Neural progenitor cell (in vitro differentiated cells): ENCODE measurements at regions not wholly inside any gene's neighbourhood (a gene's known extent, or its start where the extent isn't known, plus 50 kb on each side); places are given as distances from the start of the nearest gene placed in this dataset.

Source experiments
- DNase-seq: peaks from one replicate; pipeline ENCODE4 v3.0.0-alpha.2; 2016; ENCODE audit warnings: low spot score
- H2AFZ ChIP-seq: fragments of 200-600 bp; sonication (generic); replicated peaks from 2 replicates; pipeline ENCODE4 v1.6.1; 2016; ENCODE audit warnings: antibody characterized with exemption
- H3F3A ChIP-seq: fragments of 200-600 bp; sonication (generic); 2 replicates; pipeline ENCODE4 v1.6.1; 2016; ENCODE audit warnings: antibody characterized with exemption, low read depth
- H3K27ac ChIP-seq: fragments of 200-600 bp; sonication (generic); 2 replicates; pipeline ENCODE4 v1.5.1; 2016; ENCODE audit warnings: mild to moderate bottlenecking
- H3K27me3 ChIP-seq: fragments of 200-600 bp; sonication (generic); 2 replicates; pipeline ENCODE4 v1.6.1; 2016; ENCODE audit warnings: mild to moderate bottlenecking, moderate library complexity
- H3K36me3 ChIP-seq: fragments of 200-600 bp; sonication (generic); 2 replicates; pipeline ENCODE4 v1.5.1; 2016
- H3K4me1 ChIP-seq: fragments of 200-600 bp; sonication (generic); 2 replicates; pipeline ENCODE4 v1.6.1; 2016; ENCODE audit warnings: mixed run types
- H3K4me2 ChIP-seq: fragments of 200-600 bp; sonication (generic); 2 replicates; pipeline ENCODE4 v1.6.1; 2016
- H3K4me3 ChIP-seq: fragments of 200-600 bp; sonication (generic); 2 replicates; pipeline ENCODE4 v1.5.1; 2016
- H3K79me2 ChIP-seq: fragments of 200-600 bp; sonication (generic); 2 replicates; pipeline ENCODE4 v1.6.1; 2016; ENCODE audit warnings: low read depth
- H3K9ac ChIP-seq: fragments of 200-600 bp; sonication (generic); 2 replicates; pipeline ENCODE4 v1.6.1; 2016
- H3K9me3 ChIP-seq: fragments of 200-600 bp; sonication (generic); 2 replicates; pipeline ENCODE4 v1.5.1; 2016; ENCODE audit warnings: low read depth
- H4K20me1 ChIP-seq: fragments of 200-600 bp; sonication (generic); 2 replicates; pipeline ENCODE4 v1.6.1; 2016; ENCODE audit warnings: low read depth
- H3K27ac Mint-ChIP-seq: 3 replicates; pipeline ENCODE4 v1.8.0; 2021; ENCODE audit warnings: mixed read lengths
- H3K27me3 Mint-ChIP-seq: 2 replicates; pipeline ENCODE4 v1.8.0; 2022; ENCODE audit warnings: low read depth, mild to moderate bottlenecking, inconsistent platforms, moderate library complexity, mixed read lengths; ENCODE audit not compliant: insufficient read depth
- H3K36me3 Mint-ChIP-seq: 3 replicates; pipeline ENCODE4 v1.8.0; 2021; ENCODE audit warnings: mixed read lengths
- H3K4me1 Mint-ChIP-seq: 3 replicates; pipeline ENCODE4 v1.8.0; 2021; ENCODE audit warnings: mixed read lengths
- H3K4me3 Mint-ChIP-seq: 3 replicates; pipeline ENCODE4 v1.8.0; 2021; ENCODE audit warnings: mild to moderate bottlenecking, moderate library complexity, mixed read lengths
- H3K9me3 Mint-ChIP-seq: 3 replicates; pipeline ENCODE4 v1.8.0; 2020; ENCODE audit warnings: mixed read lengths
- EZH2 ChIP-seq: fragments of 200-600 bp; sonication (generic); IDR thresholded peaks from 2 replicates; pipeline ENCODE4 v1.6.1; 2017; ENCODE audit warnings: antibody characterized with exemption, mild to moderate bottlenecking, moderate library complexity
- EZH2phosphoT487 ChIP-seq: fragments of 200-600 bp; sonication (generic); IDR thresholded peaks from 2 replicates; pipeline ENCODE4 v1.6.1; 2017; ENCODE audit warnings: antibody characterized with exemption
- TF ChIP-seq, protein P1 (sequence below): fragments of 200-600 bp; sonication (generic); IDR thresholded peaks from 2 replicates; pipeline ENCODE4 v1.5.1; 2017; ENCODE audit warnings: antibody characterized with exemption, mild to moderate bottlenecking

DNA sequence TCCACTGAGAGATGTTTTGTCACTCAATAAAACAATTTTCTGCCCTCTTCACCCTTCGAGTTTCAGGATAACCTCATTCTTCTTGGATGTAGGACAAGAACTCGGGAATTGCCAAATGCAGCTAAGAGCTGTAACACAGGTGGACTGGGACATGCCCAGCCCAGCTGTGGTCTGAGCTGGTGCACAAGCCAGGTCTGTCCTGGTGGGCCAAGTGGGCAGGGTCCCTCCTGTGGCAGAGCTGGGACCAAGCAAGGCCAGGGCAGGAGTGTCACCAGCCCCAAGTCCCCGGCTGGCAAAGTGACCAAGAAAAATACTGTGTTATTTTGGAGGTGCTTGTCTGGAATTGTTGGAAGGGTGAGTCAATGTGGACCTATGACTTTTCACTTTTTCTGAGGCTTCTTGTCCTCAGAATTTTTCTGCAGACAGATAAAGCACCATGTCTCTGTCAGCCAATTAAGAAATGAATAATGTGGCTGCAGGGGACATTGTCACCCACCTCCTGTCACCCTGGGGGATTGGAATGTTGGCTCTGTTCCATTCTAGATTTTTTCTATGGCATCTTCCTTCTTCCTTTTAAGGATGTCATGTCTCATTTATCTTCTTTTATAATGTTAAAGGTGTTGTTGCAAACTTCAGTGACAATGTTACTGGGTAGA lies 645.2 kb upstream of the EPHA6 start:
- no peaks in the 10 kb centered on the region for H3K36me3 ChIP-seq
- no peaks in the 10 kb centered on the region for H3K36me3 Mint-ChIP-seq
- no peaks in the 10 kb centered on the region for H4K20me1 ChIP-seq
- no peaks in the 10 kb centered on the region for H3K27me3 ChIP-seq
- no peak overlapping the region for H3K9ac ChIP-seq
- no peak overlapping the region for H3K27ac ChIP-seq
- no peak overlapping the region for H3K4me3 Mint-ChIP-seq
- DNase-seq = no peak
- H3K4me1 Mint-ChIP-seq = no peaks in the 10 kb centered on the region
- H3K4me3 ChIP-seq = no peak overlapping the region
- no peaks in the 10 kb centered on the region for H3K4me1 ChIP-seq
- TF ChIP-seq EZH2phosphoT487 = no peak
- no peak for TF ChIP-seq EZH2
- TF ChIP-seq, protein P1, sequence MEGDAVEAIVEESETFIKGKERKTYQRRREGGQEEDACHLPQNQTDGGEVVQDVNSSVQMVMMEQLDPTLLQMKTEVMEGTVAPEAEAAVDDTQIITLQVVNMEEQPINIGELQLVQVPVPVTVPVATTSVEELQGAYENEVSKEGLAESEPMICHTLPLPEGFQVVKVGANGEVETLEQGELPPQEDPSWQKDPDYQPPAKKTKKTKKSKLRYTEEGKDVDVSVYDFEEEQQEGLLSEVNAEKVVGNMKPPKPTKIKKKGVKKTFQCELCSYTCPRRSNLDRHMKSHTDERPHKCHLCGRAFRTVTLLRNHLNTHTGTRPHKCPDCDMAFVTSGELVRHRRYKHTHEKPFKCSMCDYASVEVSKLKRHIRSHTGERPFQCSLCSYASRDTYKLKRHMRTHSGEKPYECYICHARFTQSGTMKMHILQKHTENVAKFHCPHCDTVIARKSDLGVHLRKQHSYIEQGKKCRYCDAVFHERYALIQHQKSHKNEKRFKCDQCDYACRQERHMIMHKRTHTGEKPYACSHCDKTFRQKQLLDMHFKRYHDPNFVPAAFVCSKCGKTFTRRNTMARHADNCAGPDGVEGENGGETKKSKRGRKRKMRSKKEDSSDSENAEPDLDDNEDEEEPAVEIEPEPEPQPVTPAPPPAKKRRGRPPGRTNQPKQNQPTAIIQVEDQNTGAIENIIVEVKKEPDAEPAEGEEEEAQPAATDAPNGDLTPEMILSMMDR = no peak
- H3K9me3 ChIP-seq = peaks cover 9% of the 10 kb centered on the region
- H3F3A ChIP-seq = no peaks in the 10 kb centered on the region
- no peaks in the 10 kb centered on the region for H3K79me2 ChIP-seq
- H3K27ac Mint-ChIP-seq = no peak overlapping the region
- H3K4me2 ChIP-seq = no peak overlapping the region
- H2AFZ ChIP-seq = no peak overlapping the region
- peaks cover 2% of the 10 kb centered on the region for H3K9me3 Mint-ChIP-seq
- H3K27me3 Mint-ChIP-seq = no peaks in the 10 kb centered on the region

- Mint-ChIP-seq H3K4me3 (no peak overlapping the region), H3K36me3 (no peaks in the 10 kb centered on the region), H3K27me3 (no peaks in the 10 kb centered on the region), H3K27ac (no peak overlapping the region), H3K9me3 (peaks cover 4% of the 10 kb centered on the region), H3K4me1 (no peaks in the 10 kb centered on the region)
- H3K9ac ChIP-seq = no peak overlapping the region
- no peaks in the 10 kb centered on the region for H3F3A ChIP-seq
- no peaks in the 10 kb centered on the region for H3K79me2 ChIP-seq
- DNase-seq = no peak
- no peak overlapping the region for H2AFZ ChIP-seq
- TF ChIP-seq EZH2 (no peak), EZH2phosphoT487 (no peak)
- TF ChIP-seq, protein P1 = no peak
- no peak overlapping the region for H3K4me3 ChIP-seq
- H3K27ac ChIP-seq = no peak overlapping the region
- H4K20me1 ChIP-seq = no peaks in the 10 kb centered on the region
- H3K27me3 ChIP-seq = no peaks in the 10 kb centered on the region
- peaks cover 9% of the 10 kb centered on the region for H3K9me3 ChIP-seq
- H3K4me1 ChIP-seq = no peaks in the 10 kb centered on the region
- no peaks in the 10 kb centered on the region for H3K36me3 ChIP-seq
- no peak overlapping the region for H3K4me2 ChIP-seq
Observed at GRCh38 chr3:96172917-96173316, 641.5 kb upstream of the EPHA6 start.

GRCh38 chr3:96175500-96175899 lies 638.9 kb upstream of the EPHA6 start:
- no peak overlapping the region for H3K27ac ChIP-seq
- no peaks in the 10 kb centered on the region for H4K20me1 ChIP-seq
- Mint-ChIP-seq H3K4me1 (no peaks in the 10 kb centered on the region), H3K36me3 (no peaks in the 10 kb centered on the region), H3K4me3 (no peak overlapping the region), H3K27ac (no peak overlapping the region), H3K27me3 (no peaks in the 10 kb centered on the region), H3K9me3 (peaks cover 4% of the 10 kb centered on the region)
- H3K36me3 ChIP-seq = no peaks in the 10 kb centered on the region
- H3K4me1 ChIP-seq = no peaks in the 10 kb centered on the region
- no peak overlapping the region for H3K9ac ChIP-seq
- no peak overlapping the region for H3K4me2 ChIP-seq
- H3K27me3 ChIP-seq = no peaks in the 10 kb centered on the region
- no peak for DNase-seq
- H3K4me3 ChIP-seq = no peak overlapping the region
- no peaks in the 10 kb centered on the region for H3F3A ChIP-seq
- no peaks in the 10 kb centered on the region for H3K79me2 ChIP-seq
- TF ChIP-seq EZH2phosphoT487 (no peak), EZH2 (no peak)
- TF ChIP-seq, protein P1 = no peak
- no peak overlapping the region for H2AFZ ChIP-seq
- H3K9me3 ChIP-seq = peaks cover 9% of the 10 kb centered on the region
